ENCODE measurements at regions not wholly inside any gene's neighbourhood (a gene's known extent, or its start where the extent isn't known, plus 50 kb on each side); places are given as distances from the start of the nearest gene placed in this dataset.

- H3K36me3 ChIP-seq (ENCODE audit: control insufficient read depth, insufficient read depth, low read length), result no peaks in the 10 kb centered on the region
- FAIRE-seq, result no peak
- H3K27me3 ChIP-seq (ENCODE audit: control insufficient read depth, insufficient read depth, low read length), result no peaks in the 10 kb centered on the region
- no peak overlapping the region for H3K4me3 ChIP-seq (ENCODE audit: low read depth, low read length)
- TF ChIP-seq CTCF (IDR thresholded peaks at IDR 0.05; ENCODE audit: insufficient read depth, low read length, severe bottlenecking), result no peak
- DNase-seq (ENCODE audit: low read depth), result no peak
Measured at GRCh38 chr6:119466226-119466625, 116.7 kb upstream of the MAN1A1 start.

- H3K4me3 ChIP-seq (ENCODE audit: low read depth, low read length), result no peak overlapping the region
- TF ChIP-seq CTCF (IDR thresholded peaks at IDR 0.05; ENCODE audit: insufficient read depth, low read length, severe bottlenecking), result no peak
- FAIRE-seq (no peak), DNase-seq (ENCODE audit: low read depth) (no peak)
- H3K27me3 ChIP-seq (ENCODE audit: control insufficient read depth, insufficient read depth, low read length), result no peaks in the 10 kb centered on the region
- H3K36me3 ChIP-seq (ENCODE audit: control insufficient read depth, insufficient read depth, low read length), result no peaks in the 10 kb centered on the region
Measured at GRCh38 chr6:119463081-119463626, 113.6 kb upstream of the MAN1A1 start.

- no peaks in the 10 kb centered on the region for H3K36me3 ChIP-seq (ENCODE audit: control insufficient read depth, insufficient read depth, low read length)
- DNase-seq (ENCODE audit: low read depth) (no peak), FAIRE-seq (no peak)
- H3K4me3 ChIP-seq (ENCODE audit: low read depth, low read length), result no peak overlapping the region
- H3K27me3 ChIP-seq (ENCODE audit: control insufficient read depth, insufficient read depth, low read length), result peaks cover under 1% of the 10 kb centered on the region
- no peak for TF ChIP-seq CTCF (IDR thresholded peaks at IDR 0.05; ENCODE audit: insufficient read depth, low read length, severe bottlenecking)
Measured at GRCh38 chr6:119461187-119461586, 111.6 kb upstream of the MAN1A1 start.

GRCh38 chr6:119459207-119459974, 109.8 kb upstream of the MAN1A1 start:
- TF ChIP-seq CTCF (IDR thresholded peaks at IDR 0.05; ENCODE audit: insufficient read depth, low read length, severe bottlenecking), result no peak
- Histone ChIP-seq H3K4me3 (ENCODE audit: low read depth, low read length) (no peak overlapping the region), H3K36me3 (ENCODE audit: control insufficient read depth, insufficient read depth, low read length) (no peaks in the 10 kb centered on the region), H3K27me3 (ENCODE audit: control insufficient read depth, insufficient read depth, low read length) (peaks cover 3% of the 10 kb centered on the region)
- no peak for FAIRE-seq
- no peak for DNase-seq (ENCODE audit: low read depth)

GRCh38 chr6:119454714-119455113, 105.2 kb upstream of the MAN1A1 start:
- H3K4me3 ChIP-seq (ENCODE audit: low read depth, low read length), result no peak overlapping the region
- no peak for FAIRE-seq
- TF ChIP-seq CTCF (IDR thresholded peaks at IDR 0.05; ENCODE audit: insufficient read depth, low read length, severe bottlenecking), result no peak
- no peak for DNase-seq (ENCODE audit: low read depth)
- peaks cover 3% of the 10 kb centered on the region for H3K27me3 ChIP-seq (ENCODE audit: control insufficient read depth, insufficient read depth, low read length)
- no peaks in the 10 kb centered on the region for H3K36me3 ChIP-seq (ENCODE audit: control insufficient read depth, insufficient read depth, low read length)

All from bronchial epithelial cell (primary cell).